ENCODE measurements at regions not wholly inside any gene's neighbourhood (a gene's known extent, or its start where the extent isn't known, plus 50 kb on each side); places are given as distances from the start of the nearest gene placed in this dataset.

DNA sequence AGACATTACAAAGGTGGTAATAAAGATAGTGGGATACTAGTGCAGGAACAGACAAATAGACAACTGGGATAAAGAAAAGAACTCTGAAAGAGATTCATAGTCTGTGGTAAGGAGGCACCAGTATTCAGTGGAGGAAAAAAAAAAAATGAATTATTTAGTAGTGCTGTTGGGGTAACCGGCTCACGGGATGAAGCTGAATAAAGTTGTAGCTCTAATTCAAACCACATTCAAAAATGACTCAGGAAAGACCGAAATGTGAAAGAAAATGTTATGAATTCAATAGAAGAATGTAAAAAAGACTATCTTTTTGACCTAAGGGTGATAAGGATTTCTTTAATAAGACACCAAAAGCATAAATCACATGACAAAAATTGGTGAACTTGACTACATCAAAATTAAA, 83.1 kb upstream of the HABP2 start:
- Histone ChIP-seq H3K27me3 (ENCODE audit: insufficient read depth) (no peaks in the 10 kb centered on the region), H3K9me2 (no peaks in the 10 kb centered on the region), H3K9me3 (peaks cover 6% of the 10 kb centered on the region; the same call in 1 of the 2 replicates), H3K79me2 (ENCODE audit: insufficient read depth) (no peaks in the 10 kb centered on the region), H3K36me3 (replicated peaks in 1 of 2; ENCODE audit: control insufficient read depth in 1 of 2, insufficient read depth in 2 of 2, low read length in 1 of 2) (no peaks in the 10 kb centered on the region), H3K9ac (no peak overlapping the region), H2AFZ (ENCODE audit: low read depth) (no peak overlapping the region), H3K27ac (ENCODE audit: low read depth in 2 of 2, low read length in 1 of 2) (no peak overlapping the region), H3K4me2 (no peak overlapping the region), H4K20me1 (ENCODE audit: insufficient read depth) (no peaks in the 10 kb centered on the region), H3K4me1 (ENCODE audit: control insufficient read depth in 1 of 2, insufficient read depth in 2 of 2, low read depth in 1 of 2, low read length in 1 of 2) (peaks cover 0 to 13% of the 10 kb centered on the region in 2 experiments; a peak in 1 of 4 replicates), H3K4me3 (ENCODE audit: low read depth in 2 of 2, low read length in 1 of 2) (no peak overlapping the region), H3F3A (replicated peaks; ENCODE audit: insufficient read depth) (no peaks in the 10 kb centered on the region)
- DNase-seq = no peak
- ChIA-PET CTCF (interaction anchor here (1.3 to 1.4 kb wide), 2 partner anchors 30 to 52 kb away, joined by 3 to 4 read pairs; no protein-coding TSS in a partner anchor), POLR2A (no interaction called here)
- no peak for TF ChIP-seq SIN3A (IDR thresholded peaks at IDR 0.05; ENCODE audit: borderline replicate concordance, low read depth, low read length)
- no peak for TF ChIP-seq ELF1 (IDR thresholded peaks at IDR 0.05)
- 72% methylated on average over 3 of the region's 3 CpGs for WGBS (ENCODE audit: low lambda C conversion rate)

DNA sequence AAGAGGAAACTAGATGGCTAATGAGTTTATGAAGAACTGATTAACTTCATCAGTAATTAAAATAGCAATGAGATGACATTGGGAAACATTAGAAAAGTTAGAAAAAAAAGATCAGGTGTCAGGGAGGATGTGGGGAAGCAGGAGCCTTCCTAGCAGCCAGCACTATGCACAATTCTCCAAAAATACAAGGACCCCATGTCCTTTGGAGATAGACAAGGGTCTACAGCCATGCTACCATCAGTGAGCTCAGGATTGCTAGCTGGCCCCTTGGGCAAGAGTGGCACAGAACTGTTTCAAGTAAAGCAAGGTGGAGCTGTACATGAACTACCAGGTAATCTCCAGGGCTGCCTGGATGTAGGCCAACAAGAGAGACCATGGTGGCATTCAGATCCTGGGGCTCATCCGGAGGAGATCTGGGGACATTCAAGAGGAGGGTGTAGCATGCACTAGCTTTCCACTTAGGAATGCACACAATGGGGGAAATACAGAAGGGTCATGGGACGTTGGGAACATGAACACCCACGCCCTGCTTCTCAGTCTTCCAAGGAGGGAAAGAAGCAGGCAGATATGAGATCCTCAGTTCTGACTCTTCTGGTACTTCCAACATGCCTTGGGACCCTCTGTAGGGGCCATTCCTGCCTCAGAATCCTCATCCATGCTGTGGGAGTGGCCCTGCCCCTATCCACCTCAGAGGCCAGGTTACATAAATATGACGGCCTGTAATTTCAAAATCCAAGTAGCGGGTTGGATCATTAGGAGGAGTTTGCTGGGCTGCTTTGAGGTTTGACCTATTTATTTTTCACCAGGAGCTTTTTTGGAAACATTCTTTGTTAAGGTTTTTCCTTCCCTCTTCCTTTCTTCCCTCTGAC, 82.2 kb upstream of the HABP2 start:
- CTCF ChIA-PET = interaction anchor here (0.7 to 1.4 kb wide), 3 partner anchors 31 to 129 kb away, joined by 3 to 4 read pairs (median 3); no protein-coding TSS in a partner anchor
- POLR2A ChIA-PET = no interaction called here
- WGBS (ENCODE audit: low lambda C conversion rate) = 60% methylated on average over 5 of the region's 5 CpGs

DNA sequence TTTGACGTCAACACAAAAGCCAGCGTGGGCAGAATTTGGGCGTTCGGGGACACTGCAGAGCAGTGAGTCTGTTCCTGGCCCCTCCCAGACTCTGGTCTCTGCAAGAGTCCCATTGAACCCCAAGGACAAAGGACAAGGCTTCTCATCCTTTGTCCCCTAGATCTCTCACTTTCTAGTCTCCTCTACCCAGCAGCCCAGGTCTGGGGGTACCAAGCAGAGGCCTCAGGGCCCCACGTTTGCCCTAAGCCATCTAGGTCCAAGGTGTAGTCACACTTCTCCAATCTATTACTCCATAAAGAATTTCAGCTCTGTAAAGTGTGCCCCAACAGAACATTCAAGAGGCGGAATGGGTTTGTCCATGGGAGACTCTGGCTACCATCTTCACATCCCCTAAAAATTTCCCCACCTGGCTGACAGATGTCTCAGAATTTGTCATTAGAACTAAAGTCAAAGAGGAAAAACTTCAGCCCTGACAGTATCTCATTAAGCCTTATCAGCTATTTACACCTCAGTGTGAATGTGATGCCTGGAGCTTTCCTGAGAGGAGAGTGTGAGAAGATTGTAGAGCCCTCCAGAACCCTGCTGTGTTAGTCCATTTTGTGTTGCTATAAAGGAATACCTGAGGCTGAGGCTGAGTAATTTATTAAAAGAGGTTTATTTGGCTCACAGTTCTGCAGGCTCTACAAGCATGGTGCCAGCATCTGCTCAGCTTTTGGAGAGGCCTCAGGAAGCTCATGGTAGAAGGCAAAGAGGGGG, 81.4 kb upstream of the HABP2 start:
- peaks cover 6% of the 10 kb centered on the region; the same call in 1 of the 2 replicates for H3K9me3 ChIP-seq

More for the DNA sequence above, 82.2 kb upstream of the HABP2 start:
- Histone ChIP-seq H3K27ac (ENCODE audit: low read depth in 2 of 2, low read length in 1 of 2) (no peak overlapping the region), H4K20me1 (ENCODE audit: insufficient read depth) (no peaks in the 10 kb centered on the region), H3K9me2 (no peaks in the 10 kb centered on the region), H3K27me3 (ENCODE audit: insufficient read depth) (no peaks in the 10 kb centered on the region), H3K4me3 (ENCODE audit: low read depth in 2 of 2, low read length in 1 of 2) (no peak overlapping the region), H3K9me3 (peaks cover 6% of the 10 kb centered on the region; the same call in 1 of the 2 replicates), H3F3A (replicated peaks; ENCODE audit: insufficient read depth) (no peaks in the 10 kb centered on the region), H2AFZ (ENCODE audit: low read depth) (no peak overlapping the region), H3K9ac (no peak overlapping the region), H3K36me3 (replicated peaks in 1 of 2; ENCODE audit: control insufficient read depth in 1 of 2, insufficient read depth in 2 of 2, low read length in 1 of 2) (no peaks in the 10 kb centered on the region), H3K79me2 (ENCODE audit: insufficient read depth) (no peaks in the 10 kb centered on the region), H3K4me2 (no peak overlapping the region), H3K4me1 (ENCODE audit: control insufficient read depth in 1 of 2, insufficient read depth in 2 of 2, low read depth in 1 of 2, low read length in 1 of 2) (peaks cover 0 to 20% of the 10 kb centered on the region in 2 experiments; a peak in 1 of 4 replicates)
- TF ChIP-seq FOXM1 (IDR thresholded peaks at IDR 0.05; ENCODE audit: low read depth) = no peak
- TF ChIP-seq, protein P1, sequence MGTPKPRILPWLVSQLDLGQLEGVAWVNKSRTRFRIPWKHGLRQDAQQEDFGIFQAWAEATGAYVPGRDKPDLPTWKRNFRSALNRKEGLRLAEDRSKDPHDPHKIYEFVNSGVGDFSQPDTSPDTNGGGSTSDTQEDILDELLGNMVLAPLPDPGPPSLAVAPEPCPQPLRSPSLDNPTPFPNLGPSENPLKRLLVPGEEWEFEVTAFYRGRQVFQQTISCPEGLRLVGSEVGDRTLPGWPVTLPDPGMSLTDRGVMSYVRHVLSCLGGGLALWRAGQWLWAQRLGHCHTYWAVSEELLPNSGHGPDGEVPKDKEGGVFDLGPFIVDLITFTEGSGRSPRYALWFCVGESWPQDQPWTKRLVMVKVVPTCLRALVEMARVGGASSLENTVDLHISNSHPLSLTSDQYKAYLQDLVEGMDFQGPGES (IDR thresholded peaks at IDR 0.05; ENCODE audit: low read depth, low read length) = no peak
- no peak for DNase-seq

More for the DNA sequence above, 81.4 kb upstream of the HABP2 start:
- Histone ChIP-seq H3K27ac (ENCODE audit: low read depth in 2 of 2, low read length in 1 of 2) (no peak overlapping the region), H3K36me3 (replicated peaks in 1 of 2; ENCODE audit: control insufficient read depth in 1 of 2, insufficient read depth in 2 of 2, low read length in 1 of 2) (no peaks in the 10 kb centered on the region), H3K9me2 (no peaks in the 10 kb centered on the region), H3K4me1 (ENCODE audit: control insufficient read depth in 1 of 2, insufficient read depth in 2 of 2, low read depth in 1 of 2, low read length in 1 of 2) (peaks cover 0 to 24% of the 10 kb centered on the region in 2 experiments; a peak in 1 of 4 replicates), H3K9ac (no peak overlapping the region), H4K20me1 (ENCODE audit: insufficient read depth) (no peaks in the 10 kb centered on the region), H3K4me3 (ENCODE audit: low read depth in 2 of 2, low read length in 1 of 2) (no peak overlapping the region), H3K27me3 (ENCODE audit: insufficient read depth) (no peaks in the 10 kb centered on the region), H3F3A (replicated peaks; ENCODE audit: insufficient read depth) (no peaks in the 10 kb centered on the region), H2AFZ (ENCODE audit: low read depth) (no peak overlapping the region), H3K4me2 (no peak overlapping the region), H3K79me2 (ENCODE audit: insufficient read depth) (no peaks in the 10 kb centered on the region)
- CTCF ChIA-PET = interaction anchor here (0.7 to 1.1 kb wide), 2 partner anchors 16 to 128 kb away, joined by 3 read pairs; no protein-coding TSS in a partner anchor
- no peak for TF ChIP-seq FOXM1 (IDR thresholded peaks at IDR 0.05; ENCODE audit: low read depth)
- TF ChIP-seq POLR2AphosphoS5 (IDR thresholded peaks at IDR 0.05; ENCODE audit: low read depth, low read length) = no peak
- no peak for TF ChIP-seq RAD21 (IDR thresholded peaks at IDR 0.05; ENCODE audit: low read length)
- TF ChIP-seq TCF12 (IDR thresholded peaks at IDR 0.05) = no peak
- no peak for TF ChIP-seq JUND (IDR thresholded peaks at IDR 0.05)
- no peak for TF ChIP-seq RFX5 (IDR thresholded peaks at IDR 0.05; ENCODE audit: low read length)
- TF ChIP-seq, protein P2, sequence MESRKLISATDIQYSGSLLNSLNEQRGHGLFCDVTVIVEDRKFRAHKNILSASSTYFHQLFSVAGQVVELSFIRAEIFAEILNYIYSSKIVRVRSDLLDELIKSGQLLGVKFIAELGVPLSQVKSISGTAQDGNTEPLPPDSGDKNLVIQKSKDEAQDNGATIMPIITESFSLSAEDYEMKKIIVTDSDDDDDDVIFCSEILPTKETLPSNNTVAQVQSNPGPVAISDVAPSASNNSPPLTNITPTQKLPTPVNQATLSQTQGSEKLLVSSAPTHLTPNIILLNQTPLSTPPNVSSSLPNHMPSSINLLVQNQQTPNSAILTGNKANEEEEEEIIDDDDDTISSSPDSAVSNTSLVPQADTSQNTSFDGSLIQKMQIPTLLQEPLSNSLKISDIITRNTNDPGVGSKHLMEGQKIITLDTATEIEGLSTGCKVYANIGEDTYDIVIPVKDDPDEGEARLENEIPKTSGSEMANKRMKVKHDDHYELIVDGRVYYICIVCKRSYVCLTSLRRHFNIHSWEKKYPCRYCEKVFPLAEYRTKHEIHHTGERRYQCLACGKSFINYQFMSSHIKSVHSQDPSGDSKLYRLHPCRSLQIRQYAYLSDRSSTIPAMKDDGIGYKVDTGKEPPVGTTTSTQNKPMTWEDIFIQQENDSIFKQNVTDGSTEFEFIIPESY (IDR thresholded peaks at IDR 0.05; ENCODE audit: borderline replicate concordance, low read depth) = no peak
- TF ChIP-seq YY1 (IDR thresholded peaks at IDR 0.05; ENCODE audit: low read depth) = no peak
- no peak for TF ChIP-seq RXRA (IDR thresholded peaks at IDR 0.05; ENCODE audit: borderline replicate concordance, low read depth)
- no peak for TF ChIP-seq SIN3A (IDR thresholded peaks at IDR 0.05; ENCODE audit: borderline replicate concordance, low read depth, low read length)
- no peak for TF ChIP-seq ELF1 (IDR thresholded peaks at IDR 0.05)
- TF ChIP-seq MAX (IDR thresholded peaks at IDR 0.05; ENCODE audit: low read depth) = no peak
- no peak for DNase-seq
- 73% methylated on average over 6 of the region's 6 CpGs for WGBS (ENCODE audit: low lambda C conversion rate)
- POLR2A ChIA-PET = no interaction called here
